VCaP (cell line): ENCODE measurements at regions not wholly inside any gene's neighbourhood (a gene's known extent, or its start where the extent isn't known, plus 50 kb on each side); places are given as distances from the start of the nearest gene placed in this dataset.

Experiments used
- H3K27ac ChIP-seq: fragments of 450-650 bp; 2 replicates; pipeline ENCODE4 v1.5.1; 2017
- TF ChIP-seq, protein P1 (sequence below): fragments of 450-650 bp; conservative IDR thresholded peaks from 2 replicates; pipeline ENCODE4 v1.5.1; 2017; ENCODE audit warnings: mild to moderate bottlenecking, moderate library complexity

DNA sequence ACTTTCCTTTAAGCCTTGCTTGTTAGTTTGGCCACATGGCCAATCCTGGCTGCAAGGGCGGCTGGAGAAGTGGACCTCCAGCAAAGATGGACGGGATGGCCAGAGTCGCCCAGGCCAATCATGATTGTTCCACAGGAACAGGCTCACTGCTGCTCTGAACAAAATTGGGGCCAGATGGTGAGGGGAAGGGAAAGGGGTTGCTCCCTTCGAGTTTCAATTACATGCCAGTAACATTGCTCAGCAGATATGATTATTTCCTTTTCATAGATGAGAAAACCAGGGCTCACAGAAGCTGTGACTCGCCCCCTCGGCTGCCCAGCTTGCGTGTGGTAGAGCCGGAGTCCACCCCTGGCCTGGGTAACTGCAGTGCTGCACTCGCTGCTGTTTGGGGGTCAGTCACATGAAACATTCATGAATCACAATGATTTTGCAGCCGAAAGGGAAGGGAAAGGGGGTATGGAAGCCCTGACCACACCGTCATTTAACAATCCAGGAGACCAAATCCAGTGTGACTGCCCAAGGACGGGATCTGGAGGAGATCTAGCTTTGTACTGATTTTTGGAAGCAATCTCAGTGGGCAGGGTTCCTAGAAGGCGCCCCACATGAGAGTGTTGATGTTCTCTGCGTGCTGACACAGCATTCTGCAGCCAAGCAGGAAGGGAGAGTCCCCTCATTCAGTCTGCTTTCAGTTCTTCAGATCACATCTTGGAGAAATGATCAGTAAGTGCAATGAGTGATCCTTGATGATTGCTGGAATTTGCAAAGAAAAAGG lies 77.3 kb upstream of the MSX1 start:
- TF ChIP-seq, protein P1, sequence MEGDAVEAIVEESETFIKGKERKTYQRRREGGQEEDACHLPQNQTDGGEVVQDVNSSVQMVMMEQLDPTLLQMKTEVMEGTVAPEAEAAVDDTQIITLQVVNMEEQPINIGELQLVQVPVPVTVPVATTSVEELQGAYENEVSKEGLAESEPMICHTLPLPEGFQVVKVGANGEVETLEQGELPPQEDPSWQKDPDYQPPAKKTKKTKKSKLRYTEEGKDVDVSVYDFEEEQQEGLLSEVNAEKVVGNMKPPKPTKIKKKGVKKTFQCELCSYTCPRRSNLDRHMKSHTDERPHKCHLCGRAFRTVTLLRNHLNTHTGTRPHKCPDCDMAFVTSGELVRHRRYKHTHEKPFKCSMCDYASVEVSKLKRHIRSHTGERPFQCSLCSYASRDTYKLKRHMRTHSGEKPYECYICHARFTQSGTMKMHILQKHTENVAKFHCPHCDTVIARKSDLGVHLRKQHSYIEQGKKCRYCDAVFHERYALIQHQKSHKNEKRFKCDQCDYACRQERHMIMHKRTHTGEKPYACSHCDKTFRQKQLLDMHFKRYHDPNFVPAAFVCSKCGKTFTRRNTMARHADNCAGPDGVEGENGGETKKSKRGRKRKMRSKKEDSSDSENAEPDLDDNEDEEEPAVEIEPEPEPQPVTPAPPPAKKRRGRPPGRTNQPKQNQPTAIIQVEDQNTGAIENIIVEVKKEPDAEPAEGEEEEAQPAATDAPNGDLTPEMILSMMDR: no peak
- H3K27ac ChIP-seq: no peak overlapping the region

DNA sequence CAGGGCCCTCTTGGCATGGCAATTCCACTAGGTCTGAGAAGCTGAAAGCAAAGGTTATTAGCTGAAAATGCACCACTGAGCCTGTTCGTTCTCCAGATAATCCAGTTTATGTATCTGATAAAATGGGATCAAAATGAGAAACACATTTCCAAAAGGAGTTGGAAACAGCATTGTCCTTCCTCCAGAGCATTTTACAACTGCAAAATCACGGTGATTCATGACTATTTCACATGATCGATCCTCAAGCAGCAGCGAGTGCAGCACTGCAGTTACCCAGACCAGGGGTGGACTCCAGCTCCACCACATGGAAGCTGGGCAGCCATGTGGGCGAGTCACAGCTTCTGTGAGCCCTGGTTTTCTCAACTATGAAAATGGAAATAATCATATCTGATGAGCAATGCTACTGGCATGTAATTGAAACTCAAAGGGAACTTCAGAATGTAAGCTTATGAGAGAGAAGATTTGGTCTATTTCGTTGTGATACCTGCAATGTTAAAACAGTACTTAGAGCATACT lies 78.7 kb upstream of the MSX1 start:
- H3K27ac ChIP-seq: no peak overlapping the region
- TF ChIP-seq, protein P1: no peak

DNA sequence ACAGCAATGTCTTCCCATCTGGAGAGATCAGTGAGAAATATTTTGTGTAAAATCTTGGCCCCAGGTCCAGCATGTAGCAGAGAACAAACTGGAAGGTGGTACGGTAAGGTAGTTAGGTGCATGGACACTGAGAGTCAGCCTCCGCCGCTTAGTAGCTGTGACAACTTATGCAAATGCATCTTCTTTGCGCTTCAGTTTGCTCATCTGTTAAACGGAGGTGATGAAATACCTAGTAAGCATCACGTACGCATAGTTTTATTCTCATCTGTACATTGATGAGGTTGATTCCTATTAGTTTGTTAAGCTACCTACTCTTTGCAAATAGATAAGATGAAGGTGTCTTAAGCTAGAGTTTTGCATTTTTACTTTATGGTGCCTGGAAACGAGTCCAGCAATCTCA lies 80.0 kb upstream of the MSX1 start:
- TF ChIP-seq, protein P1: no peak

DNA sequence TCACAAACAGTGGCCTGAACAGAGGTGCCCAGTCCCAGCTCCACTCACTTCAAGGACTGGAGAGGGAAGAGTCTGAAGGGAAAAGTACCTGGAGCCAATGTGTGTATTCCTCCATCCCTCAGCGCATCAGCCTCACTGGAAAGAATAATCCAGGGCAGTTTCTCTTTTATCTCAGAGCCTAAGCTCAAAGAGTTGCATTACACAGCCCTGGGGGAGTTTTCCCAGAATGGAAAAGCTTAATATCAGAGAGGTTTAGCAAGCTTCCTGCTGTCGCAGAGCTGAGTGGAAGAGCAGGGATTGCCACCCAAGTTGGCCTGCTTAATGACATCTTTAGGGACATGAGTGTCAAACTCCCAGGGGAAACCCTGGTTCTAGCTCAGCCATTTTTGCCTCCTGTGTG lies 80.4 kb upstream of the MSX1 start:
- no peak overlapping the region for H3K27ac ChIP-seq
- TF ChIP-seq, protein P1: no peak

More for the DNA sequence above, 80.0 kb upstream of the MSX1 start:
- H3K27ac ChIP-seq: no peak overlapping the region

DNA sequence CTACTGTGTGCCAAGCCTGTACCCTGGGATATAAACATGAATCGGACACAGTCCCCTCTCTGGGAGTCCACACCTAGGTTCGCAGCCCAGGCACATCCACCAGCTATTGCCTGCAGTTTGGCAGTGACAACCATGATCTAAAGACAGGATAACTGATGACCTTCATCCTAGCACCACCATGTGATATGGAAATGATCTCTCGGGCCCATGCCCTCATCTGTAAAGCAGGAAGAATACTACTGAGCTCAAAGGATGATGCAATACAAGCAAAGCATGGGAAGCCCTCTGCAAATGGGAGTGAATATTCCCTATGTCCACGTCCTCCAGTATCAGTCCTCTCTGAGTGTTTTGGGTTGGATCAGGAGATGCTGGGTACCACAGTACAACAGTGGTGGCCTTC lies 80.9 kb upstream of the MSX1 start:
- no peak overlapping the region for H3K27ac ChIP-seq
- TF ChIP-seq, protein P1: no peak

DNA sequence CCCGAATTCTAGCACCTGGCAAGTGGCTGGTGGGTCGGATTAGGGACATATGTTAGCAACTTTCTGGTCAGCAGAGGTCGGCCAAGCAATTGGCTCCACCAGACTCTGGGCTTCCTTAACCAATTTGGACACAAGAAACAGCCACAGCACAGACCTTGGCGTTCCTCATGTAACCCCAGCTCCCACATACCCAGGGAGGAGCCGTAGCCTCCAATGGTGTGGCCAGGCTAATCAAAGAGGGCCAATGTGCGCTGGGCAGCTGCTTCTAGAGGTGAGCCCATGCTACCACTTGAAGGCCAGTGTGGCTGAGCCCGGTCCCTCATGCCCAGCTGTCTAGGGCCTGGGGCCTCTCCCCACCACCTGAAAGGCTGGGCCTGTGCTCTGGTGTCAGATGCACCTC lies 82.5 kb upstream of the MSX1 start:
- TF ChIP-seq, protein P1: no peak
- no peak overlapping the region for H3K27ac ChIP-seq

DNA sequence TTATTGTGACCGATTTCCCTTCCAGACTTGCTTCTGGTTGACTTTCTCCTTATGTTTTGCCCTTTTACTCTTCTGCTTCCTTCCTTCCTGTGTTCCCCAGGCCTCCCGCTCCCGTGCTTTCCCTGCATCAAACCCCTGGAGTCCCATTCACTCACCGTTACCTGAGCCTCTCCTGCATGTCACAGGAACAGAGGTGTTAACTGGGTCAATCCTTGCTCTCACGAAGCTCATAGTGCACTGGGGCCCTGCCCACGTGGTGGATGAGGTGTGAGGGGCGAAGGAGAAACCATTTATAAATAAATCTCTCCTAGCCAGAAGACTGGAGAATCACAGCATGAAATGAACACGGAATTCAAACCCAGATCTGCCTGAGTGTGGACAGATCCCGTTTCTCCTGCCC lies 83.1 kb upstream of the MSX1 start:
- TF ChIP-seq, protein P1: no peak
- H3K27ac ChIP-seq: no peak overlapping the region
